OCI-LY1 (cell line): ENCODE measurements at regions not wholly inside any gene's neighbourhood (a gene's known extent, or its start where the extent isn't known, plus 50 kb on each side); places are given as distances from the start of the nearest gene placed in this dataset.

Experiments used
- H2AFZ ChIP-seq: fragments of 200-600 bp; sonication (generic), shearing (Covaris generic); 2 replicates; pipeline ENCODE4 v1.6.0; 2014; ENCODE audit warnings: antibody characterized with exemption, mild to moderate bottlenecking, low read length
- H3F3A ChIP-seq: fragments of 200-600 bp; sonication (generic), shearing (Covaris generic); 2 replicates; pipeline ENCODE4 v1.6.0; 2014; ENCODE audit warnings: mild to moderate bottlenecking, antibody characterized with exemption, low read length, moderate library complexity; ENCODE audit not compliant: insufficient read depth
- H3K27ac ChIP-seq: fragments of 200-600 bp; sonication (generic); 2 replicates; pipeline ENCODE4 v1.5.1; 2014; ENCODE audit warnings: low read length, mixed run types, mild to moderate bottlenecking, low read depth; ENCODE audit not compliant: poor library complexity, severe bottlenecking
- H3K27me3 ChIP-seq: fragments of 200-600 bp; sonication (generic); 2 replicates; pipeline ENCODE4 v1.6.0; 2014; ENCODE audit warnings: antibody characterized with exemption, mild to moderate bottlenecking, low read length, moderate library complexity; ENCODE audit not compliant: insufficient read depth
- H3K36me3 ChIP-seq: fragments of 200-600 bp; sonication (generic); 2 replicates; pipeline ENCODE4 v1.6.1; 2014; ENCODE audit warnings: mild to moderate bottlenecking, antibody characterized with exemption, low read length, moderate library complexity, mixed read lengths; ENCODE audit not compliant: insufficient read depth
- H3K4me1 ChIP-seq: fragments of 200-600 bp; sonication (generic); 2 replicates; pipeline ENCODE4 v1.5.1; 2014; ENCODE audit warnings: mild to moderate bottlenecking, low read length, moderate library complexity; ENCODE audit not compliant: insufficient read depth, severe bottlenecking
- H3K4me2 ChIP-seq: fragments of 200-600 bp; sonication (generic), shearing (Covaris generic); 2 replicates; pipeline ENCODE4 v1.6.1; 2014; ENCODE audit warnings: low read length
- H3K4me3 ChIP-seq: fragments of 200-600 bp; sonication (generic); 2 replicates; pipeline ENCODE4 v1.5.1; 2014; ENCODE audit warnings: low read length, low read depth, mild to moderate bottlenecking, mixed read lengths; ENCODE audit not compliant: poor library complexity, severe bottlenecking
- H3K79me2 ChIP-seq: fragments of 200-600 bp; shearing (Covaris generic); 2 replicates; pipeline ENCODE4 v1.6.1; 2016; ENCODE audit warnings: mixed run types, low read length, mixed read lengths; ENCODE audit not compliant: insufficient read depth
- H3K9ac ChIP-seq: fragments of 200-600 bp; sonication (generic), shearing (Covaris generic); 2 replicates; pipeline ENCODE4 v1.6.1; 2014; ENCODE audit warnings: mild to moderate bottlenecking, low read length, mixed read lengths
- H3K9me2 ChIP-seq: fragments of 200-600 bp; sonication (generic), shearing (Covaris generic); 2 replicates; pipeline ENCODE4 v1.6.1; 2014; ENCODE audit warnings: low read depth, mild to moderate bottlenecking, low read length, mixed read lengths
- H3K9me3 ChIP-seq: fragments of 200-600 bp; shearing (Covaris generic); 2 replicates; pipeline ENCODE4 v1.6.1; 2014; ENCODE audit warnings: low read length, mixed read lengths
- H4K20me1 ChIP-seq: fragments of 200-600 bp; sonication (generic), shearing (Covaris generic); 2 replicates; pipeline ENCODE4 v1.6.0; 2016; ENCODE audit warnings: mild to moderate bottlenecking, low read length; ENCODE audit not compliant: insufficient read depth
- EZH2 ChIP-seq: fragments of 200-600 bp; sonication (generic), shearing (Covaris generic); IDR thresholded peaks from 2 replicates; pipeline ENCODE4 v1.8.0; 2017; ENCODE audit warnings: borderline replicate concordance, mixed run types, mild to moderate bottlenecking, antibody characterized with exemption, low read length, moderate library complexity, mixed read lengths
- TF ChIP-seq, protein P1 (sequence below): fragments of 200-600 bp; sonication (generic), shearing (Covaris generic); IDR thresholded peaks from 2 replicates; pipeline ENCODE4 v1.5.1; 2017; ENCODE audit warnings: mild to moderate bottlenecking, antibody characterized with exemption, low read length, moderate library complexity, mixed read lengths

DNA sequence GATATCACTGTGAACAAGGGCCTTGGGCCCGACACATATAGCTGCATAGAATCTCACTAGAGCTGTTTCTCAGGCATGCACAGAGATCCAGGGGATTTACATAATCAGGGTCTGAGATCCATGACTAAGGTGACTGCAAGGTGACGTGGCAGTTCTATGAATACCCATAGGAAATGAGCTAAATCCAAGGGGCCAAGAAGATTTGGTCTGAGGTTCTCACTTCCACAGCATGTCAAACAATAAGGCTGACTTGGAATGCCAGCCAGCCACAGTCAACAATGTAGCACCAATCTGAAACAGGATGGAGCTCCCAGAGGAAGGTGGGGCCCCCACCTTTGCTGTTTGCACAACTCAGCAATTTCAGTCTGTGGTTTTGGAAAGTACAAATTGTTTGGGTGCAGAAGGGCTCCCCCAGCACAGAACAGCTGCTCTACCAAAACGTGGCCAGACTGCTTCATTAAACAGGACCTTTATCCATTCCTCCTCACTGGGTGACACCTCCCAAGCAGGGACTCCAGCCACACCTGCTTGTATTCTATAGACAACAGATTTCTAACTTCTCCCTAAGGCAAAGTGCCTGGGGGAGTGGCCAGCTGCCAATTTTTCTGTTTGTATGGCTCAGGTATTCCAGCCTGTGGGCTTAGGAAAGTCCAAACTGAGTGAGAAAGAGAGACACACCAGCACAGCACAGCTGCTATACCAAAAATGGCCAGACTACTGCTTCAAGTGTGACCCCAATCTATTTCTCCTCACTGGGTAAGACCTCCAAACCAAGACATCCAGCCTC lies 333.4 kb downstream of the KDM5D start:
- H3K9me2 ChIP-seq: no peaks in the 10 kb centered on the region
- H3K27me3 ChIP-seq: no peaks in the 10 kb centered on the region
- H3F3A ChIP-seq: no peaks in the 10 kb centered on the region
- no peak overlapping the region for H3K4me2 ChIP-seq
- no peaks in the 10 kb centered on the region for H3K36me3 ChIP-seq
- no peak for TF ChIP-seq EZH2
- TF ChIP-seq, protein P1, sequence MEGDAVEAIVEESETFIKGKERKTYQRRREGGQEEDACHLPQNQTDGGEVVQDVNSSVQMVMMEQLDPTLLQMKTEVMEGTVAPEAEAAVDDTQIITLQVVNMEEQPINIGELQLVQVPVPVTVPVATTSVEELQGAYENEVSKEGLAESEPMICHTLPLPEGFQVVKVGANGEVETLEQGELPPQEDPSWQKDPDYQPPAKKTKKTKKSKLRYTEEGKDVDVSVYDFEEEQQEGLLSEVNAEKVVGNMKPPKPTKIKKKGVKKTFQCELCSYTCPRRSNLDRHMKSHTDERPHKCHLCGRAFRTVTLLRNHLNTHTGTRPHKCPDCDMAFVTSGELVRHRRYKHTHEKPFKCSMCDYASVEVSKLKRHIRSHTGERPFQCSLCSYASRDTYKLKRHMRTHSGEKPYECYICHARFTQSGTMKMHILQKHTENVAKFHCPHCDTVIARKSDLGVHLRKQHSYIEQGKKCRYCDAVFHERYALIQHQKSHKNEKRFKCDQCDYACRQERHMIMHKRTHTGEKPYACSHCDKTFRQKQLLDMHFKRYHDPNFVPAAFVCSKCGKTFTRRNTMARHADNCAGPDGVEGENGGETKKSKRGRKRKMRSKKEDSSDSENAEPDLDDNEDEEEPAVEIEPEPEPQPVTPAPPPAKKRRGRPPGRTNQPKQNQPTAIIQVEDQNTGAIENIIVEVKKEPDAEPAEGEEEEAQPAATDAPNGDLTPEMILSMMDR: no peak
- H3K79me2 ChIP-seq: no peaks in the 10 kb centered on the region
- H3K9me3 ChIP-seq: no peaks in the 10 kb centered on the region
- H3K4me3 ChIP-seq: no peak overlapping the region
- H3K27ac ChIP-seq: no peak overlapping the region
- H2AFZ ChIP-seq: no peak overlapping the region
- no peaks in the 10 kb centered on the region for H3K4me1 ChIP-seq
- H4K20me1 ChIP-seq: no peaks in the 10 kb centered on the region
- no peak overlapping the region for H3K9ac ChIP-seq

- Histone ChIP-seq H3K27ac (no peak overlapping the region), H2AFZ (no peak overlapping the region), H3K36me3 (no peaks in the 10 kb centered on the region), H3K4me1 (no peaks in the 10 kb centered on the region), H3K79me2 (no peaks in the 10 kb centered on the region), H3K9me2 (no peaks in the 10 kb centered on the region), H3K4me2 (no peak overlapping the region), H4K20me1 (no peaks in the 10 kb centered on the region), H3K9ac (no peak overlapping the region), H3K4me3 (no peak overlapping the region), H3F3A (no peaks in the 10 kb centered on the region), H3K9me3 (no peaks in the 10 kb centered on the region), H3K27me3 (no peaks in the 10 kb centered on the region)
- no peak for TF ChIP-seq EZH2
- TF ChIP-seq, protein P1: no peak
Observed at GRCh38 chrY:19406246-19406645, 338.3 kb downstream of the KDM5D start.

DNA sequence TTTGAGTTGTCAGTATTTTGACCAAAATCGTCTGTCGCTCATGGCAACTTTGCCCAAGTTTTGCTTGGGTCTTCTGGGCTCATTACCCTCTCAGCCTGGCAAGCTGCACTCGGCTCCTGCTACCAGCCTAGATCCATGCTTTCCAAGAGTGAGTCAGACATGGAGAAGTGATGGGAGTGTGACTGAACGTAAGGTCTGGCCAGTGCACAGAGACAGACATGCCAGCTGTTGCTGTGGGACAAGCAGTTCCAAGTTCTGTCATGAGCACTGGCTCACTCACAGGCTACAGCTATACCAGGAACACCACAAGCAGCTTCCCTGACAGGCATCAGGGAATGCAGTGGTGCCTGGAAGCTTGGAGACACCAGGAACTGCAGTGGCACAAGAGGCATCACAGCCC lies 338.9 kb downstream of the KDM5D start:
- Histone ChIP-seq H3K27me3 (no peaks in the 10 kb centered on the region), H4K20me1 (no peaks in the 10 kb centered on the region), H3K9me3 (no peaks in the 10 kb centered on the region), H3K4me3 (no peak overlapping the region), H3K9ac (no peak overlapping the region), H3F3A (no peaks in the 10 kb centered on the region), H3K36me3 (no peaks in the 10 kb centered on the region), H2AFZ (no peak overlapping the region), H3K9me2 (no peaks in the 10 kb centered on the region), H3K4me1 (no peaks in the 10 kb centered on the region), H3K27ac (no peak overlapping the region), H3K4me2 (no peak overlapping the region), H3K79me2 (no peaks in the 10 kb centered on the region)
- TF ChIP-seq, protein P1: no peak
- no peak for TF ChIP-seq EZH2
